SK-N-SH (cell line): ENCODE measurements at regions not wholly inside any gene's neighbourhood (a gene's known extent, or its start where the extent isn't known, plus 50 kb on each side); places are given as distances from the start of the nearest gene placed in this dataset.

Source experiments
- CTCF ChIA-PET: fragments of 300-600, 350-600 bp; formaldehyde crosslinking; extraction: SDS; loops from one replicate; lab custom pipeline; 2021; lab: Yijun Ruan, JAX
- POLR2A ChIA-PET: fragments of 350-600 bp; sonication (Branson Sonifier 250); formaldehyde crosslinking; extraction: SDS; loops from one replicate; lab custom pipeline; 2020; ENCODE audit warnings: antibody characterized with exemption, inconsistent platforms; lab: Yijun Ruan, JAX
- DNase-seq: peaks from one replicate; pipeline ENCODE4 v3.0.0; 2012
- H2AFZ ChIP-seq: fragments of 200-600 bp; sonication (generic); 2 replicates; pipeline ENCODE4 v1.8.1; 2016; ENCODE audit warnings: antibody characterized with exemption, mild to moderate bottlenecking, low read depth
- H3F3A ChIP-seq: fragments of 200-600 bp; sonication (generic); replicated peaks from 2 replicates; pipeline ENCODE3; 2016; ENCODE audit warnings: antibody characterized with exemption, mild to moderate bottlenecking; ENCODE audit not compliant: insufficient read depth
- H3K27ac ChIP-seq, 2 experiments: fragments of 200-500 bp in 1 of 2; fragments of 200-600 bp in 1 of 2; sonication (Bioruptor generic) in 1 of 2; sonication (generic), shearing (Covaris generic) in 1 of 2; 2 replicates each; pipeline versions ENCODE4 v1.5.1 to v1.6.1; 2014 to 2016; ENCODE audit warnings: low read depth in 2 of 2, inconsistent platforms in 1 of 2, low read length in 1 of 2, mild to moderate bottlenecking in 1 of 2, mixed read lengths in 1 of 2
- H3K27me3 ChIP-seq: fragments of 200-600 bp; sonication (generic), shearing (Covaris generic); 2 replicates; pipeline ENCODE4 v1.6.1; 2016; ENCODE audit warnings: mixed run types; ENCODE audit not compliant: insufficient read depth
- H3K36me3 ChIP-seq, 2 experiments: fragments of 200-500 bp in 1 of 2; fragments of 200-600 bp in 1 of 2; sonication (Bioruptor generic) in 1 of 2; sonication (generic) in 1 of 2; replicated peaks in 1 of 2; 2 replicates each; pipeline versions ENCODE3 to v1.5.1; 2014 to 2016; ENCODE audit warnings: low read length in 1 of 2, mild to moderate bottlenecking in 1 of 2; ENCODE audit not compliant: insufficient read depth in 2 of 2, control insufficient read depth in 1 of 2
- H3K4me1 ChIP-seq, 2 experiments: fragments of 200-500 bp in 1 of 2; fragments of 200-600 bp in 1 of 2; sonication (Bioruptor generic) in 1 of 2; sonication (generic), shearing (Covaris generic) in 1 of 2; 2 replicates each; pipeline versions ENCODE4 v1.5.1 to v1.6.1; 2014 to 2016; ENCODE audit warnings: low read depth in 1 of 2, low read length in 1 of 2, mixed run types in 1 of 2; ENCODE audit not compliant: insufficient read depth in 2 of 2, control insufficient read depth in 1 of 2
- H3K4me2 ChIP-seq: fragments of 200-600 bp; sonication (generic), shearing (Covaris generic); 2 replicates; pipeline ENCODE4 v1.6.1; 2017; ENCODE audit warnings: mixed run types
- H3K4me3 ChIP-seq, 2 experiments: fragments of 200-500 bp in 1 of 2; fragments of 200-600 bp in 1 of 2; sonication (Bioruptor generic) in 1 of 2; sonication (generic), shearing (Covaris generic) in 1 of 2; 2 replicates each; pipeline versions ENCODE4 v1.5.1 to v1.8.1; 2014 to 2016; ENCODE audit warnings: low read depth in 2 of 2, inconsistent platforms in 1 of 2, low read length in 1 of 2, mild to moderate bottlenecking in 1 of 2, mixed read lengths in 1 of 2, moderate library complexity in 1 of 2
- H3K79me2 ChIP-seq: fragments of 200-600 bp; sonication (generic); 2 replicates; pipeline ENCODE4 v1.8.1; 2017; ENCODE audit warnings: mild to moderate bottlenecking; ENCODE audit not compliant: insufficient read depth
- H3K9ac ChIP-seq: fragments of 200-600 bp; sonication (generic); 2 replicates; pipeline ENCODE4 v1.6.1; 2017; ENCODE audit warnings: mixed run types
- H3K9me2 ChIP-seq: fragments of 200-600 bp; sonication (generic); 2 replicates; pipeline ENCODE4 v1.6.1; 2017; ENCODE audit warnings: mixed run types
- H3K9me3 ChIP-seq: fragments of 200-600 bp; sonication (generic); 2 replicates; pipeline ENCODE4 v1.6.1; 2017; ENCODE audit warnings: mixed run types, mild to moderate bottlenecking, moderate library complexity
- H4K20me1 ChIP-seq: fragments of 200-600 bp; sonication (generic); 2 replicates; pipeline ENCODE4 v1.6.1; 2017; ENCODE audit warnings: mild to moderate bottlenecking, mixed run types; ENCODE audit not compliant: insufficient read depth
- CTCF ChIP-seq: fragments of 200-600 bp; sonication (generic); IDR thresholded peaks from 2 replicates; pipeline ENCODE4 v1.6.1; 2017; ENCODE audit warnings: antibody characterized with exemption, mild to moderate bottlenecking, moderate library complexity
- ELF1 ChIP-seq: IDR thresholded peaks from 2 replicates; pipeline ENCODE4 v1.4.0; 2012
- EP300 ChIP-seq, 2 experiments: IDR thresholded peaks; 2 replicates each; pipeline versions ENCODE4 v1.4.0 to v1.6.1; 2012; ENCODE audit warnings: borderline replicate concordance in 1 of 2, low read depth in 1 of 2, low read length in 1 of 2
- EZH2phosphoT487 ChIP-seq: fragments of 200-600 bp; sonication (generic); IDR thresholded peaks from 2 replicates; pipeline ENCODE4 v1.6.1; 2017; ENCODE audit warnings: low read depth, mixed run types, mild to moderate bottlenecking, antibody characterized with exemption, moderate library complexity, borderline replicate concordance
- GABPA ChIP-seq: IDR thresholded peaks from 2 replicates; pipeline ENCODE4 v1.4.0; 2012; ENCODE audit warnings: low read depth, mild to moderate bottlenecking
- JUND ChIP-seq: IDR thresholded peaks from 2 replicates; pipeline ENCODE4 v1.4.0; 2012
- MEF2A ChIP-seq: IDR thresholded peaks from 2 replicates; pipeline ENCODE4 v1.4.0; 2012; ENCODE audit warnings: low read depth, borderline replicate concordance
- NFIC ChIP-seq: IDR thresholded peaks from 2 replicates; pipeline ENCODE4 v1.4.0; 2012; ENCODE audit warnings: borderline replicate concordance
- NRF1 ChIP-seq: IDR thresholded peaks from 2 replicates; pipeline ENCODE4 v1.6.1; 2012; ENCODE audit warnings: low read depth, mild to moderate bottlenecking, low read length
- PBX3 ChIP-seq: IDR thresholded peaks from 2 replicates; pipeline ENCODE4; 2012
- POLR2AphosphoS5 ChIP-seq: IDR thresholded peaks from 2 replicates; pipeline ENCODE4 v1.6.1; 2012; ENCODE audit warnings: low read depth, low read length
- RAD21 ChIP-seq: IDR thresholded peaks from 2 replicates; pipeline ENCODE4 v1.6.1; 2012; ENCODE audit warnings: mild to moderate bottlenecking, low read length
- RXRA ChIP-seq: IDR thresholded peaks from 2 replicates; pipeline ENCODE4 v1.4.0; 2012; ENCODE audit warnings: low read depth, mild to moderate bottlenecking, borderline replicate concordance
- SMC3 ChIP-seq: IDR thresholded peaks from 2 replicates; pipeline ENCODE4 v1.6.1; 2012; ENCODE audit warnings: low read depth, low read length, improper control_type of control experiment
- TAF1 ChIP-seq: IDR thresholded peaks from 2 replicates; pipeline ENCODE4 v1.6.1; 2012; ENCODE audit warnings: low read depth, mild to moderate bottlenecking, low read length, moderate library complexity, borderline replicate concordance
- TCF12 ChIP-seq: IDR thresholded peaks from 2 replicates; pipeline ENCODE4 v1.4.0; 2012
- USF2 ChIP-seq: fragments of 150-350 bp; IDR thresholded peaks from 2 replicates; pipeline ENCODE4 v1.6.1; 2017; ENCODE audit warnings: antibody characterized with exemption, low read length, low read depth, borderline replicate concordance
- YY1 ChIP-seq: IDR thresholded peaks from 2 replicates; pipeline ENCODE4 v1.4.0; 2012; ENCODE audit warnings: low read depth, mild to moderate bottlenecking
- WGBS: methylation state at CpG from one replicate; pipeline ENCODE4 v1.1.6; 2017; ENCODE audit warnings: low lambda C conversion rate; 5-methylcytosine and 5-hydroxymethylcytosine counted together

- H3K9me2 ChIP-seq, result no peaks in the 10 kb centered on the region
- H3K79me2 ChIP-seq, result peaks cover 30% of the 10 kb centered on the region; the same call in 1 of the 2 replicates
- TF ChIP-seq ELF1 (no peak), USF2 (no peak), YY1 (no peak), TAF1 (no peak)
- no peaks in the 10 kb centered on the region for H3K27me3 ChIP-seq
- H3K9ac ChIP-seq, result no peak overlapping the region
- DNase-seq, result no peak
- ChIA-PET POLR2A (interaction anchor here (1.0 kb wide), 1 partner anchor 29 kb away, joined by 4 read pairs; no protein-coding TSS in a partner anchor), CTCF (no interaction called here)
- 89% methylated on average over 3 of the region's 3 CpGs for WGBS
- H4K20me1 ChIP-seq, result no peaks in the 10 kb centered on the region
- H3K27ac ChIP-seq, result no peak overlapping the region
- H3K4me2 ChIP-seq, result no peak overlapping the region
- H3K4me3 ChIP-seq, result no peak overlapping the region
- H3K4me1 ChIP-seq, result no peaks in the 10 kb centered on the region; a peak in 1 of 4 replicates
- H3F3A ChIP-seq, result no peaks in the 10 kb centered on the region
- no peaks in the 10 kb centered on the region for H3K9me3 ChIP-seq
- peaks cover 0 to under 1% of the 10 kb centered on the region in 2 experiments for H3K36me3 ChIP-seq
- no peak overlapping the region for H2AFZ ChIP-seq
Observed at GRCh38 chr5:94080390-94080789, 339.0 kb upstream of the POU5F2 start.

GRCh38 chr5:94072116-94072515 lies 330.7 kb upstream of the POU5F2 start:
- no peaks in the 10 kb centered on the region for H3K27me3 ChIP-seq
- no peak overlapping the region for H3K4me3 ChIP-seq
- ChIA-PET POLR2A (no interaction called here), CTCF (no interaction called here)
- no peak overlapping the region for H3K27ac ChIP-seq
- H4K20me1 ChIP-seq, result no peaks in the 10 kb centered on the region
- H3K9ac ChIP-seq, result no peak overlapping the region
- no peaks in the 10 kb centered on the region for H3K9me2 ChIP-seq
- 0 out of 2 replicates have a peak, but pooled peaks cover 5% of the 10 kb centered on the region for H3K79me2 ChIP-seq
- no peaks in the 10 kb centered on the region for H3F3A ChIP-seq
- TF ChIP-seq TCF12 (no peak), EZH2phosphoT487 (no peak), CTCF (no peak), RAD21 (no peak), RXRA (no peak), PBX3 (no peak), JUND (no peak), GABPA (no peak), NRF1 (no peak), SMC3 (no peak), EP300 (IDR thresholded peaks at IDR 0.05; ENCODE audit: borderline replicate concordance in 1 of 2, low read depth in 1 of 2, low read length in 1 of 2) (no peak), POLR2AphosphoS5 (no peak), MEF2A (no peak), NFIC (no peak), YY1 (no peak)
- no peak for DNase-seq
- H3K4me2 ChIP-seq, result no peak overlapping the region
- no peak overlapping the region for H2AFZ ChIP-seq
- H3K4me1 ChIP-seq, result no peaks in the 10 kb centered on the region
- peaks cover 0 to 4% of the 10 kb centered on the region in 2 experiments for H3K36me3 ChIP-seq
- H3K9me3 ChIP-seq, result peaks cover 2% of the 10 kb centered on the region; the same call in 1 of the 2 replicates
- WGBS, result 92% methylated on average over 3 of the region's 3 CpGs
